Adrenal gland (tissue), 5 donors: ENCODE measurements at regions not wholly inside any gene's neighbourhood (a gene's known extent, or its start where the extent isn't known, plus 50 kb on each side); places are given as distances from the start of the nearest gene placed in this dataset.

Experiments
- CTCF ChIP-seq, 6 experiments: fragments of 450-650 bp in 4 of 6; fragments of 200-600 bp in 2 of 6; sonication (generic) in 1 of 6; IDR thresholded peaks; 1 replicate in 5 of 6; 2 replicates in 1 of 6; pipeline versions ENCODE4 v1.5.1 to v1.8.0; 2016 to 2021; ENCODE audit warnings: antibody characterized with exemption in 6 of 6, mild to moderate bottlenecking in 2 of 6, moderate library complexity in 1 of 6
- POLR2A ChIP-seq, 2 donors: fragments of 450-650 bp; IDR thresholded peaks; one replicate each; pipeline ENCODE4 v1.6.1; 2017; ENCODE audit warnings: antibody characterized with exemption in 2 of 2, mild to moderate bottlenecking in 2 of 2, moderate library complexity in 1 of 2
- donor health status: DM: no; HTN: no; CAD: no.

GRCh38 chr2:48258481-48259149, 55.9 kb upstream of the FOXN2 start:
- TF ChIP-seq POLR2A (IDR thresholded peaks at IDR 0.05) = no peak
- TF ChIP-seq CTCF (IDR thresholded peaks at IDR 0.05) = no peak
